ENCODE measurements at regions not wholly inside any gene's neighbourhood (a gene's known extent, or its start where the extent isn't known, plus 50 kb on each side); places are given as distances from the start of the nearest gene placed in this dataset.

- H3K36me3 Mint-ChIP-seq (ENCODE audit: low read depth) = no peaks in the 10 kb centered on the region
- no peaks in the 10 kb centered on the region for H3K4me1 Mint-ChIP-seq (ENCODE audit: low read depth)
- H3K27ac Mint-ChIP-seq = no peak overlapping the region
Measured at GRCh38 chr16:73636196-73636595, 588.3 kb upstream of the ZFHX3 start.

GRCh38 chr16:73629011-73629410 lies 581.1 kb upstream of the ZFHX3 start:
- Mint-ChIP-seq H3K27ac (no peak overlapping the region), H3K9me3 (peaks cover 5% of the 10 kb centered on the region), H3K4me1 (ENCODE audit: low read depth) (no peaks in the 10 kb centered on the region), H3K36me3 (ENCODE audit: low read depth) (no peaks in the 10 kb centered on the region), H3K27me3 (no peaks in the 10 kb centered on the region), H3K4me3 (no peak overlapping the region)

More at GRCh38 chr16:73636196-73636595, 588.3 kb upstream of the ZFHX3 start:
- Mint-ChIP-seq H3K27me3 (peaks cover 4% of the 10 kb centered on the region), H3K9me3 (peaks cover 12% of the 10 kb centered on the region), H3K4me3 (no peak overlapping the region)

- H3K36me3 Mint-ChIP-seq (ENCODE audit: low read depth) = no peaks in the 10 kb centered on the region
- no peaks in the 10 kb centered on the region for H3K4me1 Mint-ChIP-seq (ENCODE audit: low read depth)
- no peaks in the 10 kb centered on the region for H3K27me3 Mint-ChIP-seq
- no peak overlapping the region for H3K4me3 Mint-ChIP-seq
- peaks cover 4% of the 10 kb centered on the region for H3K9me3 Mint-ChIP-seq
- H3K27ac Mint-ChIP-seq = no peak overlapping the region
Measured at GRCh38 chr16:73617738-73618137, 569.8 kb upstream of the ZFHX3 start.

- H3K27ac Mint-ChIP-seq = no peak overlapping the region
- no peaks in the 10 kb centered on the region for H3K27me3 Mint-ChIP-seq
- H3K36me3 Mint-ChIP-seq (ENCODE audit: low read depth) = no peaks in the 10 kb centered on the region
- H3K4me3 Mint-ChIP-seq = no peak overlapping the region
- no peaks in the 10 kb centered on the region for H3K4me1 Mint-ChIP-seq (ENCODE audit: low read depth)
- H3K9me3 Mint-ChIP-seq = peaks cover 4% of the 10 kb centered on the region
Measured at GRCh38 chr16:73616770-73617169, 568.8 kb upstream of the ZFHX3 start.

GRCh38 chr16:73616166-73616753 lies 568.3 kb upstream of the ZFHX3 start:
- Mint-ChIP-seq H3K4me3 (no peak overlapping the region), H3K4me1 (ENCODE audit: low read depth) (no peaks in the 10 kb centered on the region), H3K36me3 (ENCODE audit: low read depth) (no peaks in the 10 kb centered on the region), H3K27me3 (no peaks in the 10 kb centered on the region), H3K27ac (no peak overlapping the region), H3K9me3 (peaks cover 2% of the 10 kb centered on the region)

- H3K9me3 Mint-ChIP-seq = no peaks in the 10 kb centered on the region
- no peaks in the 10 kb centered on the region for H3K4me1 Mint-ChIP-seq (ENCODE audit: low read depth)
- peaks cover 8% of the 10 kb centered on the region for H3K27me3 Mint-ChIP-seq
- no peaks in the 10 kb centered on the region for H3K36me3 Mint-ChIP-seq (ENCODE audit: low read depth)
- H3K4me3 Mint-ChIP-seq = no peak overlapping the region
- no peak overlapping the region for H3K27ac Mint-ChIP-seq
Measured at GRCh38 chr16:73615071-73615940, 567.4 kb upstream of the ZFHX3 start.

GRCh38 chr16:73614131-73614530 lies 566.2 kb upstream of the ZFHX3 start:
- H3K4me1 Mint-ChIP-seq (ENCODE audit: low read depth) = no peaks in the 10 kb centered on the region

GRCh38 chr16:73610605-73611156 lies 562.8 kb upstream of the ZFHX3 start:
- Mint-ChIP-seq H3K36me3 (ENCODE audit: low read depth) (no peaks in the 10 kb centered on the region), H3K9me3 (peaks cover 5% of the 10 kb centered on the region), H3K27ac (no peak overlapping the region), H3K4me3 (no peak overlapping the region), H3K27me3 (peaks cover 17% of the 10 kb centered on the region), H3K4me1 (ENCODE audit: low read depth) (no peaks in the 10 kb centered on the region)

More at GRCh38 chr16:73614131-73614530, 566.2 kb upstream of the ZFHX3 start:
- Mint-ChIP-seq H3K27ac (no peak overlapping the region), H3K36me3 (ENCODE audit: low read depth) (no peaks in the 10 kb centered on the region), H3K9me3 (peaks cover 1% of the 10 kb centered on the region), H3K4me3 (no peak overlapping the region), H3K27me3 (peaks cover 13% of the 10 kb centered on the region)

GRCh38 chr16:73610160-73610559 lies 562.2 kb upstream of the ZFHX3 start:
- Mint-ChIP-seq H3K27me3 (peaks cover 17% of the 10 kb centered on the region), H3K36me3 (ENCODE audit: low read depth) (no peaks in the 10 kb centered on the region), H3K9me3 (peaks cover 5% of the 10 kb centered on the region), H3K4me1 (ENCODE audit: low read depth) (no peaks in the 10 kb centered on the region), H3K27ac (no peak overlapping the region), H3K4me3 (no peak overlapping the region)

GRCh38 chr16:73608911-73609310 lies 561.0 kb upstream of the ZFHX3 start:
- Mint-ChIP-seq H3K27ac (no peak overlapping the region), H3K9me3 (peaks cover 5% of the 10 kb centered on the region), H3K4me3 (no peak overlapping the region), H3K36me3 (ENCODE audit: low read depth) (no peaks in the 10 kb centered on the region), H3K4me1 (ENCODE audit: low read depth) (no peaks in the 10 kb centered on the region), H3K27me3 (peaks cover 17% of the 10 kb centered on the region)

- Mint-ChIP-seq H3K27me3 (peaks cover 9% of the 10 kb centered on the region), H3K4me3 (no peak overlapping the region), H3K4me1 (ENCODE audit: low read depth) (no peaks in the 10 kb centered on the region), H3K27ac (no peak overlapping the region), H3K9me3 (peaks cover 5% of the 10 kb centered on the region), H3K36me3 (ENCODE audit: low read depth) (no peaks in the 10 kb centered on the region)
Measured at GRCh38 chr16:73605309-73605708, 557.4 kb upstream of the ZFHX3 start.

GRCh38 chr16:73601911-73602310 lies 554.0 kb upstream of the ZFHX3 start:
- Mint-ChIP-seq H3K4me1 (ENCODE audit: low read depth) (no peaks in the 10 kb centered on the region), H3K4me3 (no peak overlapping the region), H3K9me3 (no peaks in the 10 kb centered on the region), H3K27me3 (no peaks in the 10 kb centered on the region), H3K36me3 (ENCODE audit: low read depth) (no peaks in the 10 kb centered on the region), H3K27ac (no peak overlapping the region)

- Mint-ChIP-seq H3K27me3 (no peaks in the 10 kb centered on the region), H3K4me3 (no peak overlapping the region), H3K36me3 (ENCODE audit: low read depth) (no peaks in the 10 kb centered on the region), H3K27ac (no peak overlapping the region), H3K9me3 (no peaks in the 10 kb centered on the region), H3K4me1 (ENCODE audit: low read depth) (no peaks in the 10 kb centered on the region)
Measured at GRCh38 chr16:73599870-73600269, 551.9 kb upstream of the ZFHX3 start.

GRCh38 chr16:73599351-73599750 lies 551.4 kb upstream of the ZFHX3 start:
- Mint-ChIP-seq H3K27me3 (no peaks in the 10 kb centered on the region), H3K36me3 (ENCODE audit: low read depth) (no peaks in the 10 kb centered on the region), H3K4me1 (ENCODE audit: low read depth) (no peaks in the 10 kb centered on the region), H3K27ac (no peak overlapping the region), H3K9me3 (no peaks in the 10 kb centered on the region), H3K4me3 (no peak overlapping the region)

- H3K36me3 Mint-ChIP-seq (ENCODE audit: low read depth) = no peaks in the 10 kb centered on the region
- H3K27ac Mint-ChIP-seq = no peak overlapping the region
- H3K4me1 Mint-ChIP-seq (ENCODE audit: low read depth) = no peaks in the 10 kb centered on the region
- no peak overlapping the region for H3K4me3 Mint-ChIP-seq
- H3K9me3 Mint-ChIP-seq = peaks cover 11% of the 10 kb centered on the region
- peaks cover 4% of the 10 kb centered on the region for H3K27me3 Mint-ChIP-seq
Measured at GRCh38 chr16:73584157-73584556, 536.2 kb upstream of the ZFHX3 start.
